DND-41 (cell line): ENCODE measurements at regions not wholly inside any gene's neighbourhood (a gene's known extent, or its start where the extent isn't known, plus 50 kb on each side); places are given as distances from the start of the nearest gene placed in this dataset.

Source experiments
- ATAC-seq: fragments of 200-7000 bp; cut with Tn5 transposase; 3 replicates; pipeline ENCODE4 v1.9.1; 2021; ENCODE audit warnings: low read depth; ENCODE audit not compliant: insufficient read depth
- DNase-seq: peaks from one replicate; pipeline ENCODE4 v3.0.0-alpha.2; 2020
- H2AFZ ChIP-seq: 2 replicates; pipeline ENCODE4 v1.6.0; 2012; ENCODE audit warnings: low read depth, low read length
- H3K27ac ChIP-seq: 2 replicates; pipeline ENCODE4 v1.5.1; 2012; ENCODE audit warnings: low read length, inconsistent platforms
- H3K27me3 ChIP-seq: fragments of 200-600 bp; sonication (generic); 2 replicates; pipeline ENCODE4 v1.6.0; 2012; ENCODE audit warnings: low read length, mild to moderate bottlenecking, inconsistent platforms; ENCODE audit not compliant: insufficient read depth, poor library complexity
- H3K36me3 ChIP-seq: 2 replicates; pipeline ENCODE4 v1.5.1; 2012; ENCODE audit warnings: low read length, inconsistent platforms; ENCODE audit not compliant: insufficient read depth
- H3K4me1 ChIP-seq: 2 replicates; pipeline ENCODE4 v1.5.1; 2012; ENCODE audit warnings: mild to moderate bottlenecking, low read length; ENCODE audit not compliant: insufficient read depth
- H3K4me2 ChIP-seq: 2 replicates; pipeline ENCODE4 v1.6.0; 2012; ENCODE audit warnings: mild to moderate bottlenecking, moderate library complexity, low read length, inconsistent platforms; ENCODE audit not compliant: insufficient read depth
- H3K4me3 ChIP-seq, 2 experiments: fragments of 200-600 bp in 1 of 2; shearing (Covaris generic) in 1 of 2; 2 replicates each; pipeline ENCODE4 v1.5.1; 2012 to 2016; ENCODE audit warnings: inconsistent platforms in 2 of 2, low read length in 2 of 2, mild to moderate bottlenecking in 2 of 2, low read depth in 1 of 2, moderate library complexity in 1 of 2
- H3K79me2 ChIP-seq: 2 replicates; pipeline ENCODE4 v1.6.0; 2012; ENCODE audit warnings: low read length, inconsistent platforms; ENCODE audit not compliant: insufficient read depth
- H3K9ac ChIP-seq: 2 replicates; pipeline ENCODE4 v1.6.0; 2012; ENCODE audit warnings: low read depth, mild to moderate bottlenecking, inconsistent platforms, low read length, moderate library complexity
- H3K9me3 ChIP-seq: 2 replicates; pipeline ENCODE4 v1.5.1; 2012; ENCODE audit warnings: low read length, moderate library complexity, mild to moderate bottlenecking, inconsistent platforms; ENCODE audit not compliant: insufficient read depth, severe bottlenecking
- H4K20me1 ChIP-seq: 2 replicates; pipeline ENCODE4 v1.6.0; 2012; ENCODE audit warnings: low read length; ENCODE audit not compliant: insufficient read depth
- EZH2 ChIP-seq: IDR thresholded peaks from 3 replicates; pipeline ENCODE4 v1.6.1; 2012; ENCODE audit warnings: borderline replicate concordance, low read depth, mild to moderate bottlenecking, moderate library complexity, low read length, inconsistent platforms; ENCODE audit not compliant: severe bottlenecking
- TF ChIP-seq, protein P1 (sequence below): IDR thresholded peaks from 2 replicates; pipeline ENCODE4 v1.5.1; 2012; ENCODE audit warnings: borderline replicate concordance, low read length, moderate library complexity, mild to moderate bottlenecking; ENCODE audit not compliant: poor library complexity, severe bottlenecking; ENCODE audit errors: extremely low read depth

DNA sequence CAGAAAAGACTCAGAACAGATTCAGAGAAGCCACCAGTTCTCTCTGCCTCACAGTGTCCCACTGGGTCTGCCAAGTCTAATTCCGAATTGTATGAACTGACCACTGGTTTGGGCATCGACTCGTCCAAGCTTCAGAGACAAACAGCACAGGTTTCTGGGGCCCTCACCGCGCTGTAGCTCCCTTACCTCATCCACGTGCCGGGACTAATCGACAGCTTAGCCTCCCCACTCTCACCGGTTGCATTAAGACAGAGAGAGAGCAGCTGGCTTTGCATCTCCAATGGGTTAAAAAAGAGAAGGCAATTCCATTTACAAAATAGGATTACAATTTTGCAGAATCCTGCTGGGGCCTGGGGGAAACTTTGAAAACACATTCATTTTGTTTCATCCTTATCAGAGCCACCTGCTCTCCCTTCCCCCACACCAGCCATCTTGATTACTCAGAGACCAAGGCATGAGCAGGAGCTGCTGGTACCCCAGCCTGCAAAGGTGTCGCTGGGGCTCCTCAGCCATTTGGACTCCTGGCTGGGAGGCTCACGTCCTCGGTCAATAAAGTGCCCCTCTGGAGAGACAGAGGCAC, 95.3 kb upstream of the RPL38 start:
- no peaks in the 10 kb centered on the region for H3K36me3 ChIP-seq
- H3K9me3 ChIP-seq: no peaks in the 10 kb centered on the region
- H3K79me2 ChIP-seq: no peaks in the 10 kb centered on the region
- no peak overlapping the region for H3K4me3 ChIP-seq
- no peaks in the 10 kb centered on the region for H3K4me1 ChIP-seq
- DNase-seq: no peak
- no peaks in the 10 kb centered on the region; the same call in 1 of the 2 replicates for H4K20me1 ChIP-seq
- no peak for TF ChIP-seq EZH2
- TF ChIP-seq, protein P1, sequence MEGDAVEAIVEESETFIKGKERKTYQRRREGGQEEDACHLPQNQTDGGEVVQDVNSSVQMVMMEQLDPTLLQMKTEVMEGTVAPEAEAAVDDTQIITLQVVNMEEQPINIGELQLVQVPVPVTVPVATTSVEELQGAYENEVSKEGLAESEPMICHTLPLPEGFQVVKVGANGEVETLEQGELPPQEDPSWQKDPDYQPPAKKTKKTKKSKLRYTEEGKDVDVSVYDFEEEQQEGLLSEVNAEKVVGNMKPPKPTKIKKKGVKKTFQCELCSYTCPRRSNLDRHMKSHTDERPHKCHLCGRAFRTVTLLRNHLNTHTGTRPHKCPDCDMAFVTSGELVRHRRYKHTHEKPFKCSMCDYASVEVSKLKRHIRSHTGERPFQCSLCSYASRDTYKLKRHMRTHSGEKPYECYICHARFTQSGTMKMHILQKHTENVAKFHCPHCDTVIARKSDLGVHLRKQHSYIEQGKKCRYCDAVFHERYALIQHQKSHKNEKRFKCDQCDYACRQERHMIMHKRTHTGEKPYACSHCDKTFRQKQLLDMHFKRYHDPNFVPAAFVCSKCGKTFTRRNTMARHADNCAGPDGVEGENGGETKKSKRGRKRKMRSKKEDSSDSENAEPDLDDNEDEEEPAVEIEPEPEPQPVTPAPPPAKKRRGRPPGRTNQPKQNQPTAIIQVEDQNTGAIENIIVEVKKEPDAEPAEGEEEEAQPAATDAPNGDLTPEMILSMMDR: no peak
- no peaks in the 10 kb centered on the region for H3K27me3 ChIP-seq
- no peak overlapping the region for H3K9ac ChIP-seq
- H3K4me2 ChIP-seq: no peak overlapping the region
- no peak overlapping the region for H3K27ac ChIP-seq
- H2AFZ ChIP-seq: no peak overlapping the region
- ATAC-seq: no peak

DNA sequence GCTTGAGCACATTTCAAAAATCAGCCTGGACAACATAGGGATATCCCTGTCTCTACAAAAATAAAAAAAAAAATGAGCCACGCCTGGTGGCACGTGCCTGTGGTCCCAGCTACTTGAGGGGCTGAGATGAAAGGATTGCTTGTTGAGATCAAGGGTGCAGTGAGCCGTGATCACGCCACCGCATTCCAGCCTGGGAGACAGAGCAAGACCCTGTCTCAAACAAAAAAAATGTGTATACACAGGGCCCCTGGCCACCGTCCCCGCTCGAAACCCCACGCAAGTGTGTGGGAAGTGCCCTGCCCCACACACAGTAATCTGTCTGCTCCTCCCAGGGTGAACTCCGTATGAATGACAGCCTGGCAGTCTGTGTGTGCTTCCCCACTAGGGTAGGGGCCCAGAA, 93.0 kb upstream of the RPL38 start:
- no peak overlapping the region for H3K4me3 ChIP-seq
- DNase-seq: no peak
- no peak for ATAC-seq
- no peak overlapping the region for H2AFZ ChIP-seq
- TF ChIP-seq, protein P1: no peak
- TF ChIP-seq EZH2: no peak
- H3K36me3 ChIP-seq: no peaks in the 10 kb centered on the region
- no peaks in the 10 kb centered on the region for H3K9me3 ChIP-seq
- no peaks in the 10 kb centered on the region for H3K4me1 ChIP-seq
- H3K27ac ChIP-seq: no peak overlapping the region
- no peaks in the 10 kb centered on the region for H3K79me2 ChIP-seq
- H3K27me3 ChIP-seq: no peaks in the 10 kb centered on the region
- H3K9ac ChIP-seq: no peak overlapping the region
- H3K4me2 ChIP-seq: no peak overlapping the region
- H4K20me1 ChIP-seq: no peaks in the 10 kb centered on the region; the same call in 1 of the 2 replicates

DNA sequence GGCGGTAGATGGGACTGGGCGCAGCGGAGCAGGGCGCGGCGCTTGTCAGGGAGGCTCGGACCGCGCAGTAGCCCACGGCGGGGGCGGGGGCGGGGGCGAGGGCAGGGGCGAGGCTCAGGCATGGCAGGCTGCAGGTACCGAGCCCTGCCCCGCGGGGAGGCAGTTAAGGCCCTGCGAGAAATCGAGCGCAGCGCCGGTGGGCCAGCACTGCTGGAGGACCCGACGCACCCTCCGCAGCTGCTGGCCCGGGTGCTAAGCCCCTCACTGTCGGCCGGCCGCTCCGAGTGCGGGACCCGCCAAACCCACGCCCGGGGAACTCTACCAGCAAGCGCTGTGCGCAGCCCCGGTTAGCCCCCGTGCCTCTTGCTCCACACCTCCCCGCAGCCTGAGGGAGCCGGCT, 90.2 kb upstream of the RPL38 start:
- H3K27ac ChIP-seq: no peak overlapping the region
- no peaks in the 10 kb centered on the region for H3K36me3 ChIP-seq
- no peaks in the 10 kb centered on the region for H3K4me1 ChIP-seq
- no peak overlapping the region for H3K9ac ChIP-seq
- no peaks in the 10 kb centered on the region for H4K20me1 ChIP-seq
- H3K9me3 ChIP-seq: no peaks in the 10 kb centered on the region
- ATAC-seq: no peak
- DNase-seq: no peak
- no peak overlapping the region for H3K4me3 ChIP-seq
- peaks cover 3% of the 10 kb centered on the region for H3K27me3 ChIP-seq
- TF ChIP-seq EZH2: no peak
- TF ChIP-seq, protein P1: no peak
- H3K4me2 ChIP-seq: no peak overlapping the region
- H2AFZ ChIP-seq: no peak overlapping the region
- H3K79me2 ChIP-seq: no peaks in the 10 kb centered on the region

DNA sequence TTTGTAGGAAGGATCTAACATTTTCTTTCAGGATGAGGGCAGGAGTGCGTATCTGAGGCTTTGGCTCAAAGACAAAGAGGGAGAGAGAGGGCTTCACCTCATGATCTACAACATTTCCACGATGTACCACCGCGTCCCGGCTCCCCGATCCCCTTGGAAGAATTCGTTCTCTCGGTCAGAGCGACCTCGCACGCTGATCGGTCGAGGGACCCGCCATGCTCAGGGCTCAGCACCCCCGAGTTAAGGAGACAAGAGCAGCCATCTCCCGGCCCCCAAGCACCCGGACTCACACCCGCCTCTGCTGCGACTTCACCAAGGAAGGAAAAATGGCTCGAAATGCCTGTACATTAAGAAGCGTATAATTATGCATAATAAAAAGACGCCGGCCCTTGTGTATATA, 89.5 kb upstream of the RPL38 start:
- DNase-seq (no peak), ATAC-seq (no peak)
- no peaks in the 10 kb centered on the region for H4K20me1 ChIP-seq
- no peaks in the 10 kb centered on the region for H3K36me3 ChIP-seq
- no peak overlapping the region for H2AFZ ChIP-seq
- no peak for TF ChIP-seq EZH2
- TF ChIP-seq, protein P1: no peak
- H3K4me2 ChIP-seq: no peak overlapping the region
- no peaks in the 10 kb centered on the region for H3K9me3 ChIP-seq
- peaks cover 3% of the 10 kb centered on the region for H3K27me3 ChIP-seq
- H3K4me1 ChIP-seq: no peaks in the 10 kb centered on the region
- no peak overlapping the region for H3K27ac ChIP-seq
- H3K4me3 ChIP-seq: no peak overlapping the region
- no peaks in the 10 kb centered on the region for H3K79me2 ChIP-seq
- H3K9ac ChIP-seq: no peak overlapping the region
